ENCODE measurements at regions not wholly inside any gene's neighbourhood (a gene's known extent, or its start where the extent isn't known, plus 50 kb on each side); places are given as distances from the start of the nearest gene placed in this dataset.
"Not testable (repeated sequence)": the region's sequence is repeated elsewhere in the genome, so short reads cannot be mapped to it uniquely, and the experiment has no call there.

GRCh38 chr1:143879757-143880536 is 91.8 kb downstream of the FAM72C start:
- not testable (repeated sequence) for TF ChIP-seq RAD21 (IDR thresholded peaks at IDR 0.05; ENCODE audit: low read length)
- TF ChIP-seq, protein P1, sequence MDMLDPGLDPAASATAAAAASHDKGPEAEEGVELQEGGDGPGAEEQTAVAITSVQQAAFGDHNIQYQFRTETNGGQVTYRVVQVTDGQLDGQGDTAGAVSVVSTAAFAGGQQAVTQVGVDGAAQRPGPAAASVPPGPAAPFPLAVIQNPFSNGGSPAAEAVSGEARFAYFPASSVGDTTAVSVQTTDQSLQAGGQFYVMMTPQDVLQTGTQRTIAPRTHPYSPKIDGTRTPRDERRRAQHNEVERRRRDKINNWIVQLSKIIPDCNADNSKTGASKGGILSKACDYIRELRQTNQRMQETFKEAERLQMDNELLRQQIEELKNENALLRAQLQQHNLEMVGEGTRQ (IDR thresholded peaks at IDR 0.05; ENCODE audit: borderline replicate concordance, low read depth, low read length): not testable (repeated sequence)
